MM.1S (cell line): ENCODE measurements at regions not wholly inside any gene's neighbourhood (a gene's known extent, or its start where the extent isn't known, plus 50 kb on each side); places are given as distances from the start of the nearest gene placed in this dataset.

Source experiments
- DNase-seq: peaks from one replicate; pipeline ENCODE4 v3.0.0-alpha.2; 2015
- H2AFZ ChIP-seq: fragments of 300-600 bp; sonication (generic); 2 replicates; pipeline ENCODE4 v1.6.0; 2016; ENCODE audit warnings: antibody characterized with exemption, low read length
- H3F3A ChIP-seq: fragments of 300-600 bp; sonication (generic); 2 replicates; pipeline ENCODE4 v1.6.1; 2016; ENCODE audit warnings: mild to moderate bottlenecking, antibody characterized with exemption, low read length, moderate library complexity, mixed read lengths; ENCODE audit not compliant: insufficient read depth
- H3K27ac ChIP-seq: fragments of 300-600 bp; sonication (generic); 2 replicates; pipeline ENCODE4 v1.5.1; 2016; ENCODE audit warnings: mild to moderate bottlenecking, low read length
- H3K27me3 ChIP-seq: fragments of 300-600 bp; sonication (generic); replicated peaks from 2 replicates; pipeline ENCODE4 v1.6.0; 2016; ENCODE audit warnings: low read length; ENCODE audit not compliant: insufficient read depth
- H3K36me3 ChIP-seq: fragments of 300-600 bp; sonication (generic); replicated peaks from 2 replicates; pipeline ENCODE4 v1.6.1; 2016; ENCODE audit warnings: mild to moderate bottlenecking, low read length, mixed read lengths; ENCODE audit not compliant: insufficient read depth
- H3K4me1 ChIP-seq: fragments of 300-600 bp; sonication (generic); 2 replicates; pipeline ENCODE4 v1.6.1; 2016; ENCODE audit warnings: low read length, mixed read lengths
- H3K4me2 ChIP-seq: fragments of 300-600 bp; sonication (generic); 2 replicates; pipeline ENCODE4 v1.6.0; 2016; ENCODE audit warnings: low read depth, low read length
- H3K4me3 ChIP-seq: fragments of 300-600 bp; sonication (generic); 2 replicates; pipeline ENCODE4 v1.5.1; 2016; ENCODE audit warnings: low read length, mixed read lengths
- H3K79me2 ChIP-seq: fragments of 300-600 bp; sonication (generic); 2 replicates; pipeline ENCODE4 v1.6.1; 2016; ENCODE audit warnings: mixed run types, low read length, mixed read lengths
- H3K9ac ChIP-seq: fragments of 300-600 bp; sonication (generic); 2 replicates; pipeline ENCODE4 v1.6.1; 2016; ENCODE audit warnings: low read length, mixed read lengths
- H3K9me2 ChIP-seq: fragments of 300-600 bp; sonication (generic); replicated peaks from 2 replicates; pipeline ENCODE4 v1.6.1; 2016; ENCODE audit warnings: mild to moderate bottlenecking, low read length, mixed read lengths; ENCODE audit not compliant: insufficient read depth
- H3K9me3 ChIP-seq: fragments of 300-600 bp; sonication (generic); replicated peaks from 2 replicates; pipeline ENCODE4 v1.6.1; 2016; ENCODE audit warnings: mild to moderate bottlenecking, low read length, mixed read lengths; ENCODE audit not compliant: insufficient read depth
- H4K20me1 ChIP-seq: fragments of 300-600 bp; sonication (generic); 2 replicates; pipeline ENCODE4 v1.6.1; 2016; ENCODE audit warnings: mild to moderate bottlenecking, low read length, moderate library complexity, mixed read lengths; ENCODE audit not compliant: insufficient read depth
- EZH2 ChIP-seq: fragments of 300-600 bp; sonication (generic); optimal IDR thresholded peaks from 2 replicates; pipeline ENCODE3; 2017; ENCODE audit warnings: low read depth, mild to moderate bottlenecking, antibody characterized with exemption, low read length, mixed read lengths
- EZH2phosphoT487 ChIP-seq: fragments of 300-600 bp; sonication (generic); IDR thresholded peaks from 2 replicates; pipeline ENCODE4 v1.6.1; 2018; ENCODE audit warnings: antibody characterized with exemption, low read length
- TF ChIP-seq, protein P1 (sequence below): fragments of 300-600 bp; sonication (generic); IDR thresholded peaks from 2 replicates; pipeline ENCODE4 v1.5.1; 2016; ENCODE audit warnings: antibody characterized with exemption, low read length, mixed read lengths

DNA sequence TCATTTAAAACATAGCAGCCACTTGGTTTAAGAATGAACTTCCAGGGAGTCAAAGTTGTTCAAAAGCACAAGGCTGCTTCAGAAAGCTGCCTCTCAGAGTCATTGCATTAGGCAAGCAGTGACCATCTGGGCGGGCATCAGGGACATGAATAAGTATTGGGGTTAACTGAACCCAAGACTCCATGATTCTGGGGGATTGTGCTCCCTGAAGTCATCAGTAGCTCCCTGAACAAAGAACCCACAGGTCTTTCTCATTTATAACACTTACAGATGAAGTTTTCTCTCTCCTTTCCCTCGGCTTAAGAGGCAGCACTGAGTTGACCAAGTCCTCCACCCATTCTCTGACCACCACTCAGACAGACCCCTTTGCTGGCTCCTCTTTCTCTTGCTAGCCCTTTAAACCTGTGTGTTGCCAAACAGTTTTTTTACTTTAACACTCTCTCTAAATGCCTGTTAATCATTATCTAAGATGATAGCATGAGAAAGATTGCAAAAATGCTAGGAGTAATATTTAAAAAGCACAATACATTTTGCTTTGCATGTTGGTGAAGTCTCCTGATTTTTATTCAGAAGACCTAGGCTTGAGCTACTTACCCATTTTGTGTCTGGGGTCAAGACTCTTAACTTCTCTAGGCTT lies 77.0 kb upstream of the ARHGAP29 start:
- TF ChIP-seq EZH2phosphoT487: no peak
- TF ChIP-seq EZH2: no peak
- TF ChIP-seq, protein P1, sequence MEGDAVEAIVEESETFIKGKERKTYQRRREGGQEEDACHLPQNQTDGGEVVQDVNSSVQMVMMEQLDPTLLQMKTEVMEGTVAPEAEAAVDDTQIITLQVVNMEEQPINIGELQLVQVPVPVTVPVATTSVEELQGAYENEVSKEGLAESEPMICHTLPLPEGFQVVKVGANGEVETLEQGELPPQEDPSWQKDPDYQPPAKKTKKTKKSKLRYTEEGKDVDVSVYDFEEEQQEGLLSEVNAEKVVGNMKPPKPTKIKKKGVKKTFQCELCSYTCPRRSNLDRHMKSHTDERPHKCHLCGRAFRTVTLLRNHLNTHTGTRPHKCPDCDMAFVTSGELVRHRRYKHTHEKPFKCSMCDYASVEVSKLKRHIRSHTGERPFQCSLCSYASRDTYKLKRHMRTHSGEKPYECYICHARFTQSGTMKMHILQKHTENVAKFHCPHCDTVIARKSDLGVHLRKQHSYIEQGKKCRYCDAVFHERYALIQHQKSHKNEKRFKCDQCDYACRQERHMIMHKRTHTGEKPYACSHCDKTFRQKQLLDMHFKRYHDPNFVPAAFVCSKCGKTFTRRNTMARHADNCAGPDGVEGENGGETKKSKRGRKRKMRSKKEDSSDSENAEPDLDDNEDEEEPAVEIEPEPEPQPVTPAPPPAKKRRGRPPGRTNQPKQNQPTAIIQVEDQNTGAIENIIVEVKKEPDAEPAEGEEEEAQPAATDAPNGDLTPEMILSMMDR: no peak
- Histone ChIP-seq H2AFZ (no peak overlapping the region), H3K27ac (no peak overlapping the region), H3K4me3 (no peak overlapping the region), H3K4me1 (no peaks in the 10 kb centered on the region), H3K9me3 (no peaks in the 10 kb centered on the region), H3K36me3 (no peaks in the 10 kb centered on the region), H3K79me2 (no peaks in the 10 kb centered on the region), H3K9me2 (no peaks in the 10 kb centered on the region), H3F3A (no peaks in the 10 kb centered on the region), H4K20me1 (no peaks in the 10 kb centered on the region), H3K9ac (no peak overlapping the region), H3K27me3 (no peaks in the 10 kb centered on the region), H3K4me2 (no peak overlapping the region)
- DNase-seq: no peak

DNA sequence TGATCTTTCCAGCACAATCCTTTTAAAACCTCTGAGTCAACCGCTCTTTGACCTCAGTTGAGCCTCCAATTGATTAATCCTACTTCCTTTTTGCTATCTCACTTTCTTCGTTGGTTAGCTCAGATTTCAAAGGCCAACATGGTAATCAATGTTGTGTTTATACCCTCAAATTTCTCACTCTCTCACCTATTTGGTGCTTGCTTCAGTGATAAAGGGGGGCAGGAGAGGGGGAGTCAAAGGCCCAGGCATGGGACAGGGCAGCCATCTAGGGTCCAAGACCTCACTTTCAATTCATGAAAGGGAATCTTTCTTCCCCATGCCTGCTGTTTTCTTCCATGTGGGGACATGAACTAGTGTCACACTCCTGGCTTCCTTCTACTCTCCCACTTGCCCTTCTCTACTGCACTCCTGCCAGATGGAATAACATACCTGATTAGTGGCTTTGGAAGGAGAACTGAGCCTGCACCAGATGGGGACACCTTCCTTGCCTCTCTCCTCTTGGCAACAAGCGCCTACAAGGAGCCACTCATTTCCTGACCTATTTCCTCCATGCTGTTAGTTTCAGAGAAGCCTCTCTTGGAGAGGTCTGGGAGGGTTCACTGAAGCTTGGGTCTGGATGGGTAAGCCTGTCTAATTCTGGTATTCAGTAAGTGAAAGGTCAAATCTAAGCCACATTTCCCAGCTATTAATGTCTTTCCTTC lies 73.3 kb upstream of the ARHGAP29 start:
- H3K4me1 ChIP-seq: no peaks in the 10 kb centered on the region
- H3K27me3 ChIP-seq: no peaks in the 10 kb centered on the region
- H3K9ac ChIP-seq: no peak overlapping the region
- H2AFZ ChIP-seq: no peak overlapping the region
- DNase-seq: no peak
- H3K9me3 ChIP-seq: no peaks in the 10 kb centered on the region
- no peaks in the 10 kb centered on the region for H3K9me2 ChIP-seq
- no peaks in the 10 kb centered on the region for H3K79me2 ChIP-seq
- TF ChIP-seq EZH2phosphoT487: no peak
- TF ChIP-seq, protein P1: no peak
- TF ChIP-seq EZH2: no peak
- no peak overlapping the region for H3K4me3 ChIP-seq
- no peaks in the 10 kb centered on the region for H4K20me1 ChIP-seq
- no peaks in the 10 kb centered on the region for H3F3A ChIP-seq
- H3K36me3 ChIP-seq: no peaks in the 10 kb centered on the region
- no peak overlapping the region for H3K4me2 ChIP-seq
- no peak overlapping the region for H3K27ac ChIP-seq

DNA sequence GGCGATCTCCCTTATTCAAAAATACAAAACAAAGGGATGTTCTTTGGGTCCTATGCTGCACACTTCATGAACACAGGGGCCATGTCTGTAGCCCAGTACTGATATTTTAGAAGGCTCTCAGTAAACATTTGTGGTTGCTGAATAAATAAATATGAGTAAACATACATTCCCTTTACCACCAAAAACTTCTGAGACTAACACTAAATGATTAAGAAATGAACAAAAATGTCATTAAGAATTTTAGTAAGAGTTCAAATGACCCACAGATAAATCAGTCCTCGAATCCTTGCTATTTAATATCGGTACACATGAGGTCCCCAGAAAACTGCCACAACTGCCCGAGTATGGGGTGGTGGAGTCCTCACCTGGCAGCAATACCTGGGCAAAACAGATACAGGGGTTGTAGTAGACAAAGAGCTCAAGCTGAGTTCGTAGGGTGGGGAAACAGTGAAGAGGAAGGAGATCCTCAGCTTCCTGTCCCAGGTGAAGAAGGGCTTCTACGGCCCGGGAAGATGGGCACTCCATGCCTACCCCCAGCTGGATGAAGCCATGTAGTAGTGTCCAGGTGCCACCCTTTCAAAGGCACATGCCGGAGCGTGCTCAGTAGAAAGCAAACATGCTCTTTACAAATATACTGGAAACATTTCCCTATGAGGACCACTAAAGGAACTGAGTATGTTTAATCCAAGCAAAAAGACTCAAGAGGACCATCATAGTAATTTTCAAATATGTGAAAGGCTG lies 72.6 kb upstream of the ARHGAP29 start:
- H3K4me1 ChIP-seq: no peaks in the 10 kb centered on the region
- TF ChIP-seq EZH2phosphoT487: no peak
- TF ChIP-seq, protein P1: no peak
- no peak for TF ChIP-seq EZH2
- H3K27me3 ChIP-seq: no peaks in the 10 kb centered on the region
- H3F3A ChIP-seq: no peaks in the 10 kb centered on the region
- H3K9me3 ChIP-seq: no peaks in the 10 kb centered on the region
- no peak overlapping the region for H3K9ac ChIP-seq
- no peaks in the 10 kb centered on the region for H3K9me2 ChIP-seq
- H3K79me2 ChIP-seq: no peaks in the 10 kb centered on the region
- no peak overlapping the region for H3K4me3 ChIP-seq
- no peak overlapping the region for H2AFZ ChIP-seq
- no peaks in the 10 kb centered on the region for H4K20me1 ChIP-seq
- no peak for DNase-seq
- H3K4me2 ChIP-seq: no peak overlapping the region
- H3K36me3 ChIP-seq: no peaks in the 10 kb centered on the region
- H3K27ac ChIP-seq: no peak overlapping the region
